ENCODE measurements at regions not wholly inside any gene's neighbourhood (a gene's known extent, or its start where the extent isn't known, plus 50 kb on each side); places are given as distances from the start of the nearest gene placed in this dataset.

DNA sequence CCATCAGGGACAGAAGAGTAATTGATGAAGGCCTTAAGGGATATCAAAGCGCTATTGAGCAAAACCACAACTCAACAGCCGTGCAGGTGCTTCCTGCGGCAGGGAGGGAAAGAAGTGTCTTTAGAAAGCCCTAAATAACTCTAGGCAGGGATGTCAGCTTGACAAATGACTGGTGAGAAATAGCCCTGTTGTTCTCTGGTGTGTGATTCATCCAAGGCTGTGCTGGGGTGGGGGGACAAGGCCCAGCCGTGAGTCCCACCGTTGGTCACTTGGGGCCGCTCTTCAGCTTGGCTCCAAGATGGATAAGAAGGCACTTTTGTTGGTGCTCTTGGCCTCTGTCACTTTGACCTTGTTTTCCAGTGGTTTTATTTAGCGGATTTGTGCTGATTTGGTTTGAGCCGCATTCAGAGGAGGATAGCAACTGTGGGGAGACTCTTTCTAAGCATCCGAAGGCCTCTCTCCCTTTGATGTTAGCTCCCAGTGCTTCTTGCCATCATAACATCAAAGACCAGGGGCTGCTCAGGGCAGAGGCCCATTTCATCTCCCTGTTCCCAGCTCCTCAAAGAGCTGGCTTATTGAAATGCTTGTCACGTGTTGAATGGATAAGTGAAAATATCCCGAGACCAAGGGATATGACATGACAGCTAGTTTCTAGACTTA lies 130.3 kb upstream of the SERP2 start:
- DNase-seq (ENCODE audit: low spot score), result peak; percentile 86

DNA sequence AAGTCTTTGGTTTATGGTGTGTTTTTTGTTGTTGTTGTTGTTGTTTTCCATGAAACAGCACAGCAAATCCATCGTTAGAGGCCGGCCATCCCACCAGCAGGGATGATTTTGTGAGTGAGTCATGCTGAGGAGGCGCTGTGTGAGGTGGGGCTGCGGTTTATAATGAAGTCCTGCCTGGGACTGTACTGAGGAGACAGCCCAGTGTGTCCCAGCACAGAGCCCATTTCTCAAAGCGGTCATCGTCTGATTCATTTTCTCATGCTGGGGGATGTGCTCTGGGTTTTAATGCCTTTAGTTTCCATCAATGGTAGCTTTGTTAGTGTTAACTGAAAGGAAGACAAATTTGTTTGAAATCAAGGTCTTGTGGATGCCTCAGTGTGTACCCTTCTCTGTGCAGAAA lies 129.3 kb upstream of the SERP2 start:
- DNase-seq (ENCODE audit: low spot score), result peak; percentile 80

DNA sequence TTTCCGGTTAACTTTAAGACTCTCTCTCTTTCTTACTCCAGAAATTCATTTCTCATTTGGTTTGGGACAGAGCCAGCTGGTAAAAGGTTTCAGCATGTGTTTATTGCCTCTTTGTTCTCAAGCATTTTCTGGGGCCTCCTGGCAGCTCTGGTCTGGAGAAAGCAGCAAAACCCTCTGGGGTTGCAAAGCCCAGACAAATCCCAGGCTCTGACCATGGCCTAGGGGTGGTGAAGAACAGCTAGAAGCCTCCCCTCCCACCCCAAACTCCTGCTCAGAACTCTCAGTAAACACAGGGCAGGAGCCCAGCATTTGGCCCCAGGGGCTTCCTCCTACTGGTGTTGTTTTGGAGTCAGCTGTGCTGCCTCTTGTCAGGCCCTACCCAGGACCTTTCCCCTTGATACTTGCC lies 124.2 kb upstream of the SERP2 start:
- no peak for DNase-seq (ENCODE audit: low spot score)

DNA sequence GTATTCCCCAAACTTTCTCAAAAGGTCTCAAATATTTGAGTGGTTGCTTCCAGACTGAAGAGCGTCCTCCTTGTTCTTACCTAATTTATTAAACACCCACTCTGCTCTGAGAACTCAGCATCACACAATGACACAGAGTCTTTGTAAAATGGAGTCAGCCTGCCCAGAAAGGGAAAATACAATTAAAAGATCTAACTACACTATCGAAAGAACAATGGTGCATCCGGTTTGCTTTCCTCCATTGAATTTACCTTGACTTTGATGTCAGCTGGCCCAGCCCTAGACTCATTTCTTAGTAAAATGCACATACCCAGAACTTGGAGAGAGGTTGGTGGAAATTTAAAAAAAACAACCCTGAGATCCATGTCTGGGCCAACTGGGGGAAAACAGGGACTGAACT lies 120.7 kb upstream of the SERP2 start:
- no peak for DNase-seq (ENCODE audit: low spot score)

DNA sequence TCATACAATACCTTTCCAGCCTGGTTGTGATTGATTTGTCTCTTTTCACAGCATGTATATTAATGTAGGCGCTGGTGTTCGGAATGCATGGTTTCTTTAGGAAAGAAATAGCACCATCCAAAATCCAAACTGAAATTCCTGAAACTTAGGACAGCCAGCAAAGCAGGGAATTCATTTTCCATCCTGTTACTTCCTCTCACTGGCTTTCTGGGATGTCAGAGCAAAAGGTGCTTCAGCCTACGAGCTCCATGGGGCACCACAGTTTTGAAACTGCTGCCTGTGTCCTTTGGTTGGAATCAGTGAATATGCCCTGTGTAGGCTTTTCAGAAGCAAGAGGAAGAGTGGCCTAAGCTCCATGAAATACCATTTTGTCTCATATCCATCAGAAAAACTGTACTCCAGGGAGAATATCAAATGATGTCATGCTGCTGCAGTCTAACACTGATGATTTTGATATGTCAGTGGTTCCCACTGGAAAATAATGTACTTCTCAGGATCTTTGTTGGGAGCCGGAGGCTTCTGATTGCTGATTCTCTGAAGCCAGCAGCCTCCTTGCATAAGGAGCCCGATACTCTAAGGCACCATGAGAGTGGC lies 117.8 kb upstream of the SERP2 start:
- no peak for DNase-seq (ENCODE audit: low spot score)

DNA sequence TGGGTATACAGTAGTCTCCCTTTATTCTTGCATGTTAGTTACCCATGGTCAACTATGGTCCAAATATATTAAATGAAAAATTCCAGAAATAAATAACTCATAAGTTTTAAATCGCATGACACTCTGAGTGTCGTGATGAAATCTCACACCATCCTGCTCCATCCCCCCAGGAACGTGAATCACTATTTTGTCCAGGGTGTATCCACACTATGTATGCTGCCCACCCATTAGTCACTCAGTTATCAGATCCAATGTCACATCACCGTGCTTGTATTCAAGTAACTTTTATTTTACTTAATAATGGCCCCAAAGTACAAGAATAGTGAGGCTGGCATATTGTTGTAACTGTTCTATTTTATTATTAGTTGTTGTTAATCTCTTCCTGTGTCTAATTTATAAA lies 115.8 kb upstream of the SERP2 start:
- DNase-seq (ENCODE audit: low spot score), result no peak

DNA sequence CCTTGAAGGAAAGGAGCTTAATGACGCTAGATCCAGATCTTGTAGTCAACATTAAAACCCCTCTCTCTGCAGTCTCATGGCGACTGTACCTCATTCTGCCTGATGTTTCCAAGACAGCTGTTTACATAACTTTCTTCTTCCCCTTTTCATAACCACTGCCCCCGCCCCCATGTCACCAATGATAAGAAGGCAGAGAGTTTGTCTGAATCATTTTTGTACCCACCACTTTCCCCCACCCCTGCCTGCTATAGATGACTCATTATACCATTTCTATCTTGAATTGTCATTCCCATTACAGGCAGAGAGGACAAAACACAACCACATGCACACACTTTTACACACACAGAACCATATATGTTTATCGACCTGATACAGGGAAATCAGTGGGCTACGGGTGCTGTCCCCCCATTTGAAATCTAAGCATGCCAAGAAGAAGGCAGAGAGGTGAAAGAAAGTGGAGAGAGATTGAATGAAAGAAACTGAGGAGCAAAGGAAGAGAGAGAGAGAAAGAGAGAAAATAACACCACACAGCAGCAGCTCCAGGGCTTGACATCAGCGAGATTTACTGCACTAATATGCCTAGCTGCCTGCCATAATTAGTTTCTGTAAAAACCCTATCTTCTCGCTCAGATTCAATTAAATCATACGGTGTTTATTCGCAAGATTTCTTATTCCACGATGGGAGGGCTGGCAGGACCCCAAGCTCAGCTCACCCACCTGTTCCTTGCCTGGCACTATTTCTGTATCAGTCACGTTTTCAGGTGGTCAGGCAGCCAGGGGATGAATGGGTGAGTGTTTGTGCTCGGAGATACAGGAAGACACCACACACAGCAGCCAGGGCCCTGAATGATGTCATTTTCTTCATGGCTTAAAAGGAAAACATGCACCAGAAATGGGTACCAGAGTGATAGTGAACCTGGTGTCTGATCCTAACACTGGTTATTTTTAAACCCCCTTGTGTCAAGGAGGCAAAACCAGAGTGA lies 114.3 kb upstream of the SERP2 start:
- no peak for DNase-seq (ENCODE audit: low spot score)

DNA sequence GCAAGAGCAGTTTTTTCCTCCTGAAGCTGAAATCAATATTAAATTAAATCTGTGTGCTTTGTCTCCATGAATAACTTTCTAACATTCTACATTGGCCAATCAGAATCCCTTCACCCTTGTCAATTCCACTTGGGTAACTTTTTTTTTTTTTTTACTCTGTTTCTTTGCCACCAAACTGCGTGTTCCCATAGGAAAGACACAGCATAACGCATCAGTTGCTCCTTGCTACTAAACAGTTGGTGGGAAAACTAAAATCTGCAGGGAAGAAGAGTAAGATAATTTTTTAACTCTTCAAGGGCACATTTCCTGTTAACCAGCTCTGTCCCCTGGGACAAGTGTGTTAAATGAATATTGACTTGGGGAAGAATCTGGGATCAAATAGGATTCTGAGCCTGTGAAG lies 113.3 kb upstream of the SERP2 start:
- no peak for DNase-seq (ENCODE audit: low spot score)

DNA sequence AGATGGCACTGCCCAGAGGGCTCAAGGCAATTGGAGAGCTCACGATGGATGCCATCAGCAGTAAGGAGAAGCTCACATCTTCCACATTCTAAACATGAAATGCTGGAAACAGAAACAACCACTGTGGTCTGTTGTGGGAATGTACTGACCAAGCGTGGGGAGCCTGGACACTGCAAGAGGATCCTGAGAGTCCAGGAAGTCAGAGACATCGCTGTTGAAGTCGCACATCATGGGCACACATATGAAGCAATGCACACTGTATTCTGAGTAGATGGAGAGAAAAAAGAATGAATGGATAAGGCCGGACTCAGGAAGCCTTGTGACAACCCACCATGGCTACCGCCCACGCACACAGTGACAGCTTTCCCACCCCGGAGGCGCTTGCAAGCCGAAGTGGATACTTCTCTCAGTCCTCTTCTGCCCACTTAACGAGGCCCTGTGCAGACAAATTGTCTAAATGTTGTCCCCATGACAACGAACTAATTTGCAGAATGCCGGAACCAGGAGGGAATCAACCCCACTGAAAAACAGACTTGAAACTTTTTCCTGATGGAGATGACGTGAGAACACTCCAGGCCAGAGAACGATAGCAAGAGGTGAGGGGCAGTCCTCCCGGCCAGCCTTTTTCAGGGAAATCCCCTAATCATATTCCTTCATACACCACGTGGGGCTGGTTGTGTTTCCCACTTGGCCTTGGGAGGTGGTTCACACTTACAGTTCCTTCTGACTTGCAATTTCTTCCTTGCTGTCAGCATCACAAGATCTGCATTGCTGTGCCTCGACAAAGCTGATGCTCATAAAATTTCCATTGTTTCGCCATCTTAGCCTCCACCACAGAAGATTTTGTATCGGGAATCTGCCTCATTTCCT lies 109.6 kb upstream of the SERP2 start:
- DNase-seq (ENCODE audit: low spot score), result no peak

DNA sequence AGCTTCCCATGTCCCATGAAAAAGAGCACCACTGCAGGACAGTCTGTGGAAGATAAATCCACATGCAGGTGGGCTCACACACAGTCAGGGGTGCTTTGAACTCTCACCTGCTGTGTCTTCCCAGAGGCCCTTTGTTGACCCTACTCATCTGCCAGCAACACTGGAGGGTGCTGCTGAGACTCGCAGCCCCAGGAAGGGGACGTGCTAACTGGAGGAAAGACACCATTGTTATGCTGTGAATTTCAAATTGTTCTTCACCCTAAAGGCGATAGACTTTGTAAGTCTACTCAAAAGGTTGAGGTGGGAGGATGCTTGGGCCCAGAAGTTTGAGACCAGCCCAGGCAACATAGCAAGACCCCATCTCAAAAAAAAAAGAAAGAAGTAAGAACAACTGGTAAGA lies 107.3 kb upstream of the SERP2 start:
- DNase-seq (ENCODE audit: low spot score), result no peak

DNA sequence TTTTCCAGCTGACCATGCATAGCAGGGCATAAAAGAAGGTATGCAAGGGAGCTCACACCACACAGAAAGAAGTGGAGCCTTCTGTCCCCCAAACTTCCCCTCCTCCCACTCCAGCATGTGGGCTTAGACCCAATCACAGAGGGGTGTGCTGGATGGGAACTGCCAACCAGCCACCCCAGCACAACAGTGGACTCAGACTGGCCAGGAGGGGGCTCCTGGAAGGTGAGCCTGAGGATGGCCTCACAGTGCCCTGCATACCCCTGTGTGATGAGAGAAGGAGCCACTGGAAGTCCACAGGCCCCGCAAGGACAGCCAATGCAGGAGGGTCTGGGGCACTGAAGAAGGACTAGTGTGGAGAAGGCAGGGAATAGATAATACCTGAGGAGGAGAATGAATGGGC lies 106.9 kb upstream of the SERP2 start:
- DNase-seq (ENCODE audit: low spot score), result no peak

DNA sequence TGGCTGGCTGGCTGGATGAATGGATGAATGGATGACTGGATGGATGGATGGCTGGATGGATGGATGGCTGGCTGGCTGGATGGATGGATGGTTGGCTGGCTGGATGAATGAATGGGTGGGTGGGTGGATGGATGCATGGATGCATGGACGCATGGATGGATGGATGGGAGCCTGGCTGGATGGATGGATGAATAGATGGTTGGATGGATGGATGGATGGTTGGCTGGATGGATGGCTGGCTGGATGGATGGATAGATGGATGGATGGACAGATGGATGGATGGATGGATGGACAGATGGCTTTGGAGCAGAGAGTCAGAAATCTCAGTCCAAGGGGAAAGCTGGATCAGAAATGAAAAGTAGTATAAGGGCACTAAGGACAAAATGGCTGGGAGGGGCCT lies 106.4 kb upstream of the SERP2 start:
- no peak for DNase-seq (ENCODE audit: low spot score)

DNA sequence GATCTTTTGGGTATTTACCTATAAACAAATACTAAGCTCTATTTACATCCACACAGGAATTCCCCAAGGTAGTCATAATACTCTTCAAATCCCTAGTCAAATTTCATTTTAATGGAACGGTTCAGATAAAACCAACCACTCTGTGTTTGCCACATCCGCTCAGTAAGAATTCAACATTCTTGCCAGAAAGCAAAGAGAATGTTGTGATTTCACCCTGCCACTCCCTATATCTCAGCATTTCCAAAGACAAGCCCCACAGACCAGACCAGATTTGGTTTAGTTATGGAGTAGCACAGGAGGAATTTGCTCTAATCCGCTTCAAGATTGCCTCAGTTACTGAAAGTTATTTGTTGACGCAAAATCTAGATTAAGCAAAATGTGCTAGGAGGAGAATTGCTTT lies 105.6 kb upstream of the SERP2 start:
- no peak for DNase-seq (ENCODE audit: low spot score)

DNA sequence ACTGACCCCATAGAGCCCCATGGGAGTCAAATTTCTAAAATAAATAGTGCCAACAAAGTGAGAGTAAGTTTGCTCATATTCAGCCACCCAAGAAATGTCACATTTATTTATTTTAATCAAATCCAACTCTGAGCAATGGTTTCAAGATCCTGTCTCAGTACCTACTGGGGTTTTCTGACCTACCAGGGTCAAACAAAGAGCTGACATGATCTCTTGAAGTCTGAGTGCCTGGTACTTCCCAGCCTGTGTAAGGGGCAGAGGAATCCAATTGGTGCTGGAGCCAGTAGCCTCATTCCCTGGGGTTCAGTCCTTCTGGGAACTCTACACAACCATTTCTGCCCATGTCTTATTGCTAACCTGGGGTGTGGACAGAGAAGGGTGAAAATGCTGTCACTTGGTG lies 104.6 kb upstream of the SERP2 start:
- DNase-seq (ENCODE audit: low spot score), result no peak

DNA sequence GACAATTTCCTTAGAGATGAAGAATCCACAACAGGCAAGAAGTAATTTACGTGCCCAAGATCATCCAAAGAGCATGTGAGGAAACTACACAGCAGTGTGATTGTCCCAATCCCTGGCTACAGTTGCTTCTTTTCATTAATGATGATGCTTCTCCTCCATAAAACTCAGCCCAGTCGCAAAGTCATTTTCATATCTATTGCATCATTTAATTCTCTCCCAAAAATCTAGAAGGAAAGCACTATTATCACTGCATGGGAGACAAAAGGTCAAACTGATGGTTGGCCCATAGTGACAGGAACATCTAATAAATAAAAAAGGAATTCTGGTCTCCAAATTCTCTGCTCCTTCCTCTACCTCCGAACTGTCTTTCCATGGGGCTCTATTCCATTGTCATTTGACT lies 103.5 kb upstream of the SERP2 start:
- DNase-seq (ENCODE audit: low spot score), result no peak

DNA sequence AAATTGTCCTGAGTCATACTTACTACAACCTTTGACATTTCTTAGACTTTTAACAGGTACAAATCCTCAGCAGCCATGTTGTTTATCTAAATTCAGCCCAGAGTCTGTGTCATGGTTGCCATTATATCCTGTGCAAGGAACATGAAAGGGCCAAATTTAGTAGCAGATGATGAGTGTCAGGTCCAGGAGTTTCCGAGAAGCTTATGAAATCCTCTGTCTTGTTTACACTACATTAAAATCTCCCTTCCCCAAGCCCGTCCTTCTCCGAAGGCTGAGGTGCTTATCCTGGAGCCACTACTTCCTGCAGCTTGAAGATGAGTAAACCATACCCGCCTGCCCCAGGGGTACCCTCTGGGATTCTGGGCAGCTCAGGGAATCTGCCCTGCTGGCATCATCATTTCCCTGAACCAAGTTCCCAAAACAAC lies 102.6 kb upstream of the SERP2 start:
- no peak for DNase-seq (ENCODE audit: low spot score)

DNA sequence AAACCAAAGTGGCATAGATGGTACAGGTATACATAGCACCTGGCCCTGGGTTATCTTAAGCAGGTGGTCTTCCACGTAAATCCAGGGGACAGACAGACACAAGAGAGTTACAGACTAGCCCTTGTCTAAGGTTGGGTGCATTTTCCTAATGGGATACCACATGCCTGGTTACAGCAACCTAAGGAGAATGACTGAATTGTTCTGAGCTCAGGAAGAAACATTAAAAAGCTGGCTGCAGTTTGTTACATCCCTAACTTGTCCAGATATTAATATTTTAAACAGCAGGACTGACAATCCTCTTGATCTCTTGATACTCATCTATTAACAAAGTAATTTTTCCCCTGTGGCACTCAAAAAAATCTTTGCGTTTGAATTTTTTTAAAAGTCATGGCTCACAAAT lies 102.2 kb upstream of the SERP2 start:
- no peak for DNase-seq (ENCODE audit: low spot score)

DNA sequence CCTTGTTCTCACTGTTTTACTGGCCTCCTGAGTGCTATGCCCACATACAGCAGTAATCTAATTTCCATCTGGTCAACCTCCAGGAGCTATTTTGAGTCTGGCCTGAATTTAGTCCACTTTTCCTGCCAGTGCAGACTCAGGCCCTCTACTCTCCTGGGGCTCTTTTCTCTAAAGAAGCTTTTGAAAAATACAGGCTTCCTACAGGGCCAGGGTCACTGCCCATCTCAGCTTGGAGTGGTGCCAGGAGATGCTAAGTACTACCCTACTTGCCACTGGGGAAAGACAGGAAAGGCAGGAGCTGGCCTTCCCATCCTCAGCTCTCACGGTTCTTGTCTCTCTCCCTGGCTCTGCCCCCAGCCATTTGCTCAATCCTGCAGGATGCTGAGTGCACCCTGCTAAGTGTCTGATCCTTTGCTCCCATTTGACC lies 101.7 kb upstream of the SERP2 start:
- peak; percentile 46 for DNase-seq (ENCODE audit: low spot score)

DNA sequence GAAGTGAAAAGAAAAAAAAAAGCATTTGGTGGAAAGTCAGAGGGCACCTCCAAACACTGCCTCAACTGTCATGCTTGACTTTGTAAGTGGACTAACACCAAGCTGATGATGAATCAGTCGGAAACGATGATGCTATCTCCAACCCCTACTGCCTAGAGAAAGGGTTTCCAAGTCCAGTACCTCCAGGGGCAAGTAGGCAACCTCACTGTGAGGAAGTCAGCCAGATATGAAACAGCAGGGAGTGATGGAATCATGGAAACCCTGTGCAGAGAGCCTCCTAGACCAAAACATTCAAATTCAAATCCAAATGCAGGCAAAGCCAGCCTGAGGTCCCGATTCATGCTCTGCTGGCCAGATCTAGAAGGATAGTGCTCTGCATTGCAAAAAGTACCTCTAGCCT lies 100.9 kb upstream of the SERP2 start:
- no peak for DNase-seq (ENCODE audit: low spot score)

DNA sequence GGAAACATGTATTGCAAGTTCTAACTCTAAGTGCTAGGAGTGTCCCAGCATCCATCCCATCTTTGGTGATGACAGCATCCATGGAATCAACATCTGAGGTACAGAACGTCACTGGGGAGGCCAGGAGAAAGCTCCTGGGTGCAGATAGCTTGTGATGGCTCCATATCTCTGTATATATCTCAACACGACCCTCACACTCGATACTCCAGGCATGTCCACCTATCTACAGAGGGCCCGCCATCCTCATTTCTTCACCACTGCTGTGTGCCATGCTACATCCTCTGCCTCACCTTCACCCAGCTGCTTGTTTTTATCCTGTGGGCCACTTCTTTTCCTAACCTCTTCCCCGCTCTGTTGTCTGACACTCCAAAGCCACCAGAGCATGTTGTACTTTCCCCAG lies 100.4 kb upstream of the SERP2 start:
- DNase-seq (ENCODE audit: low spot score), result no peak

DNA sequence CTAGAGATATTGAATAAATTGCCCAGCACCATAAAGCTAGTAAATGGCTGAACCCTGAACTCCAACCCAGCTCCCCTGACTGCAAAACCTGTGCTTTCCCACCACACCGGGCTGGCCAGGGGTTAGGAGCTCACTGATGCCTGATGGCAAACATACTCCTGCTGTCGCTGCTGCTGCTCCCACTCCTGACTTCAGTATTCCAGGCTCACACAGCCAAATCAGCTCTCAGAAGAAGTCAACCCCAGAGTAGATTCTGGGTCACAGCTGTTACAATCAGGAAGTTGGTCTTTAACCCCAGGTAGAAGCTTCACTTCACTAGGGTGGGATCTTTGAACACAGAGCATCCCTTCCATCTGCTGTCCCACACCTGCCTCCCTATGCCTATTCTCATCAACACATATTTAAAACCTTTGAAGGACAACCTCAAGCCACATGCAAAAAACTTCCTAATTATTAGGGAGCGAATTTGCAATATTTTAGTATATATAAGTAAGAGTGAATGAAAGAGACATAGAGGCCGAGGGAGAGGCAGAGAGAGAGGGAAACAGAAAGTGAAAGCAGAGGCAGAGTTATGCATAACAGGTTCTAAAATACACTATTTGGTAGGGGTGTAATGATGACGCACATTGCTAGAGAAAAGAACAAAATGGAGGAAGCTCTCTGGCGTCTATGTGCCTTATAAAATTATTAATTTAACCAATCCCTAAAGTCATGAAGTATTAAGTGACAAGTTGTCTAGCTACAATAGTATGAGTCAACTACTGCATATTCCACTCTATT lies 99.4 kb upstream of the SERP2 start:
- no peak for DNase-seq (ENCODE audit: low spot score)
